22Rv1 (cell line): ENCODE measurements at regions not wholly inside any gene's neighbourhood (a gene's known extent, or its start where the extent isn't known, plus 50 kb on each side); places are given as distances from the start of the nearest gene placed in this dataset.

Source experiments
- CTCF ChIP-seq: fragments of 450-650 bp; IDR thresholded peaks from 2 replicates; pipeline ENCODE4 v1.5.1; 2017; ENCODE audit warnings: mild to moderate bottlenecking
- ZFX ChIP-seq: fragments of 450-650 bp; IDR thresholded peaks from 2 replicates; pipeline ENCODE4 v1.6.1; 2017; ENCODE audit warnings: antibody characterized with exemption, borderline replicate concordance

- TF ChIP-seq CTCF (no peak), ZFX (no peak)
These were observed 550.4 kb downstream of the BCL11A start for GRCh38 chr2:60003076-60003475.
